Panc1 (cell line): ENCODE measurements at regions not wholly inside any gene's neighbourhood (a gene's known extent, or its start where the extent isn't known, plus 50 kb on each side); places are given as distances from the start of the nearest gene placed in this dataset.

Experiments used
- POLR2AphosphoS5 ChIP-seq: IDR thresholded peaks from 2 replicates; pipeline ENCODE4 v1.6.1; 2012; ENCODE audit warnings: mild to moderate bottlenecking, low read depth, low read length, moderate library complexity
- REST ChIP-seq, 2 experiments: IDR thresholded peaks; 2 replicates each; pipeline ENCODE4 v1.6.1; 2011 to 2012; ENCODE audit warnings: low read depth in 2 of 2, control low read depth in 1 of 2, low read length in 1 of 2, mild to moderate bottlenecking in 1 of 2, moderate library complexity in 1 of 2; ENCODE audit not compliant: insufficient read depth in 1 of 2
- TF ChIP-seq, protein P1 (sequence below): fragments of 450-650 bp; IDR thresholded peaks from 2 replicates; pipeline ENCODE4 v1.5.1; 2017; ENCODE audit warnings: mild to moderate bottlenecking

DNA sequence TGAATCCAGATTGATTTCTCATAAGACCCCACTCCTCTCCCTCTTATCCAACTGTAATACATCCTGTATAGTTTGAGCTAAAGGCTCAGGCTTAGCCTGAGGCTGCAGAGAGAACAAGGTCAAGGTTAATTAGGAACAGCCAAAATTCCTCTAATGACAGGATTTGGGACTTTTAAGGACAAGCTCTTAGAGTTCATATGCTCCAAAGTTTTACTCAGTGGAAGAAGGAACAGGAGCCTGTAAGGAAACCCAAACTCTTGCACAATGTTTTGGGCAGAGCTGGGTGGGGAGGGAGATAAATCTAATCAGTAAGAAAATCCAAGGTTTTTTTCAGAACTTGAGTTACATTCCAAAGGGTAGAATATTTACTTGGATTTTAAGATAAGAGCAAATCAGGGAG lies 238.8 kb downstream of the QDPR start:
- TF ChIP-seq, protein P1, sequence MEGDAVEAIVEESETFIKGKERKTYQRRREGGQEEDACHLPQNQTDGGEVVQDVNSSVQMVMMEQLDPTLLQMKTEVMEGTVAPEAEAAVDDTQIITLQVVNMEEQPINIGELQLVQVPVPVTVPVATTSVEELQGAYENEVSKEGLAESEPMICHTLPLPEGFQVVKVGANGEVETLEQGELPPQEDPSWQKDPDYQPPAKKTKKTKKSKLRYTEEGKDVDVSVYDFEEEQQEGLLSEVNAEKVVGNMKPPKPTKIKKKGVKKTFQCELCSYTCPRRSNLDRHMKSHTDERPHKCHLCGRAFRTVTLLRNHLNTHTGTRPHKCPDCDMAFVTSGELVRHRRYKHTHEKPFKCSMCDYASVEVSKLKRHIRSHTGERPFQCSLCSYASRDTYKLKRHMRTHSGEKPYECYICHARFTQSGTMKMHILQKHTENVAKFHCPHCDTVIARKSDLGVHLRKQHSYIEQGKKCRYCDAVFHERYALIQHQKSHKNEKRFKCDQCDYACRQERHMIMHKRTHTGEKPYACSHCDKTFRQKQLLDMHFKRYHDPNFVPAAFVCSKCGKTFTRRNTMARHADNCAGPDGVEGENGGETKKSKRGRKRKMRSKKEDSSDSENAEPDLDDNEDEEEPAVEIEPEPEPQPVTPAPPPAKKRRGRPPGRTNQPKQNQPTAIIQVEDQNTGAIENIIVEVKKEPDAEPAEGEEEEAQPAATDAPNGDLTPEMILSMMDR, result no peak
- no peak for TF ChIP-seq POLR2AphosphoS5
- no peak for TF ChIP-seq REST (IDR thresholded peaks at IDR 0.05; ENCODE audit: insufficient read depth in 1 of 2, low read depth in 2 of 2, low read length in 1 of 2)
